Prostate gland (tissue), 2 donors: ENCODE measurements at regions not wholly inside any gene's neighbourhood (a gene's known extent, or its start where the extent isn't known, plus 50 kb on each side); places are given as distances from the start of the nearest gene placed in this dataset.
"Not testable (repeated sequence)": the region's sequence is repeated elsewhere in the genome, so short reads cannot be mapped to it uniquely, and the experiment has no call there.

ENCODE experiments used
- CTCF ChIP-seq, 4 experiments: fragments of 200-600 bp in 2 of 4; fragments of 450-650 bp in 2 of 4; sonication (generic) in 2 of 4; IDR thresholded peaks; 1 replicate in 3 of 4; 2 replicates in 1 of 4; pipeline ENCODE4 v1.5.1; 2016 to 2019; ENCODE audit warnings: antibody characterized with exemption in 4 of 4, mild to moderate bottlenecking in 2 of 4, moderate library complexity in 2 of 4
- POLR2A ChIP-seq: fragments of 450-650 bp; IDR thresholded peaks from one replicate; pipeline ENCODE4 v1.6.1; 2016; ENCODE audit warnings: antibody characterized with exemption, mild to moderate bottlenecking
- POLR2AphosphoS5 ChIP-seq: sonication (generic); formaldehyde crosslinking; IDR thresholded peaks from one replicate; pipeline ENCODE4 v1.6.1; 2017; ENCODE audit warnings: antibody characterized with exemption

GRCh38 chr3:163698221-163698620, 1380.1 kb downstream of the SI start:
- not testable (repeated sequence) for TF ChIP-seq POLR2AphosphoS5; CTCF (IDR thresholded peaks at IDR 0.05); POLR2A
